Stimulated activated CD8-positive, alpha-beta memory T cell treated with anti-CD3 and anti-CD28 coated beads, Interleukin-12 subunit alpha, Interleukin-12 subunit beta, amount 100 ng/mL, for 1 hour (primary cell): ENCODE measurements at regions not wholly inside any gene's neighbourhood (a gene's known extent, or its start where the extent isn't known, plus 50 kb on each side); places are given as distances from the start of the nearest gene placed in this dataset.

ENCODE experiments used
- DNase-seq: peaks from one replicate; pipeline ENCODE4 v3.0.0-alpha.2; 2020; ENCODE audit warnings: low read depth

GRCh38 chr6:9606435-9607134, 808.3 kb downstream of the TFAP2A start:
- no peak for DNase-seq

GRCh38 chr6:9594746-9595145, 820.1 kb downstream of the TFAP2A start:
- no peak for DNase-seq

GRCh38 chr6:9593554-9593953, 821.3 kb downstream of the TFAP2A start:
- no peak for DNase-seq

- no peak for DNase-seq
These were observed 831.0 kb downstream of the TFAP2A start for GRCh38 chr6:9583753-9584352.

GRCh38 chr6:9581155-9581554, 833.7 kb downstream of the TFAP2A start:
- no peak for DNase-seq

GRCh38 chr6:9576521-9576920, 838.4 kb downstream of the TFAP2A start:
- DNase-seq = no peak

- no peak for DNase-seq
These were observed 848.8 kb downstream of the TFAP2A start for GRCh38 chr6:9566096-9566495.

GRCh38 chr6:9564021-9564420, 850.9 kb downstream of the TFAP2A start:
- no peak for DNase-seq

GRCh38 chr6:9563568-9563967, 851.3 kb downstream of the TFAP2A start:
- DNase-seq = no peak

GRCh38 chr6:9554806-9555205, 860.1 kb downstream of the TFAP2A start:
- no peak for DNase-seq

GRCh38 chr6:9554323-9554722, 860.6 kb downstream of the TFAP2A start:
- no peak for DNase-seq

- DNase-seq = no peak
These were observed 861.9 kb downstream of the TFAP2A start for GRCh38 chr6:9553002-9553401.

GRCh38 chr6:9543649-9544048, 871.2 kb downstream of the TFAP2A start:
- DNase-seq = no peak

- DNase-seq = no peak
These were observed 874.2 kb downstream of the TFAP2A start for GRCh38 chr6:9540534-9541126.

- no peak for DNase-seq
These were observed 874.7 kb downstream of the TFAP2A start for GRCh38 chr6:9540126-9540525.

- DNase-seq = no peak
These were observed 875.6 kb downstream of the TFAP2A start for GRCh38 chr6:9539231-9539755.

- DNase-seq = no peak
These were observed 877.5 kb downstream of the TFAP2A start for GRCh38 chr6:9537381-9537780.

- no peak for DNase-seq
These were observed 879.8 kb downstream of the TFAP2A start for GRCh38 chr6:9535106-9535505.

- DNase-seq = no peak
These were observed 882.0 kb downstream of the TFAP2A start for GRCh38 chr6:9532621-9533557.

- no peak for DNase-seq
These were observed 887.1 kb downstream of the TFAP2A start for GRCh38 chr6:9527679-9528286.

GRCh38 chr6:9523462-9523861, 891.4 kb downstream of the TFAP2A start:
- DNase-seq = no peak

- no peak for DNase-seq
These were observed 892.8 kb downstream of the TFAP2A start for GRCh38 chr6:9522101-9522500.
